ENCODE measurements at regions not wholly inside any gene's neighbourhood (a gene's known extent, or its start where the extent isn't known, plus 50 kb on each side); places are given as distances from the start of the nearest gene placed in this dataset.

- Histone ChIP-seq H3K9ac (ENCODE audit: low read length) (no peak overlapping the region), H3K27me3 (replicated peaks; ENCODE audit: control insufficient read depth, insufficient read depth, low read length) (no peaks in the 10 kb centered on the region), H3K4me1 (ENCODE audit: control insufficient read depth, insufficient read depth, low read length) (no peaks in the 10 kb centered on the region), H3K36me3 (ENCODE audit: control insufficient read depth, insufficient read depth, low read length, severe bottlenecking) (no peaks in the 10 kb centered on the region), H3K9me3 (ENCODE audit: control insufficient read depth, low read length) (no peaks in the 10 kb centered on the region), H3K4me3 (ENCODE audit: low read length) (no peak overlapping the region)
- DNase-seq (ENCODE audit: low read depth), result no peak
Measured at GRCh38 chr13:105783261-105783660, 752.2 kb downstream of the EFNB2 start.

GRCh38 chr13:105778196-105778595 lies 757.3 kb downstream of the EFNB2 start:
- H3K9me3 ChIP-seq (ENCODE audit: control insufficient read depth, low read length), result no peaks in the 10 kb centered on the region
- no peak overlapping the region for H3K4me3 ChIP-seq (ENCODE audit: low read length)
- DNase-seq (ENCODE audit: low read depth), result peak; percentile 38
- no peaks in the 10 kb centered on the region for H3K27me3 ChIP-seq (replicated peaks; ENCODE audit: control insufficient read depth, insufficient read depth, low read length)
- H3K4me1 ChIP-seq (ENCODE audit: control insufficient read depth, insufficient read depth, low read length), result no peaks in the 10 kb centered on the region
- no peak overlapping the region for H3K9ac ChIP-seq (ENCODE audit: low read length)
- H3K36me3 ChIP-seq (ENCODE audit: control insufficient read depth, insufficient read depth, low read length, severe bottlenecking), result no peaks in the 10 kb centered on the region

- no peaks in the 10 kb centered on the region for H3K4me1 ChIP-seq (ENCODE audit: control insufficient read depth, insufficient read depth, low read length)
- H3K9ac ChIP-seq (ENCODE audit: low read length), result no peak overlapping the region
- no peak overlapping the region for H3K4me3 ChIP-seq (ENCODE audit: low read length)
- no peak for DNase-seq (ENCODE audit: low read depth)
- H3K9me3 ChIP-seq (ENCODE audit: control insufficient read depth, low read length), result no peaks in the 10 kb centered on the region
- H3K27me3 ChIP-seq (replicated peaks; ENCODE audit: control insufficient read depth, insufficient read depth, low read length), result no peaks in the 10 kb centered on the region
- H3K36me3 ChIP-seq (ENCODE audit: control insufficient read depth, insufficient read depth, low read length, severe bottlenecking), result no peaks in the 10 kb centered on the region
Measured at GRCh38 chr13:105774739-105775460, 760.6 kb downstream of the EFNB2 start.

GRCh38 chr13:105773863-105774538 lies 761.5 kb downstream of the EFNB2 start:
- Histone ChIP-seq H3K27me3 (replicated peaks; ENCODE audit: control insufficient read depth, insufficient read depth, low read length) (no peaks in the 10 kb centered on the region), H3K4me3 (ENCODE audit: low read length) (no peak overlapping the region), H3K36me3 (ENCODE audit: control insufficient read depth, insufficient read depth, low read length, severe bottlenecking) (no peaks in the 10 kb centered on the region), H3K9ac (ENCODE audit: low read length) (no peak overlapping the region), H3K9me3 (ENCODE audit: control insufficient read depth, low read length) (no peaks in the 10 kb centered on the region), H3K4me1 (ENCODE audit: control insufficient read depth, insufficient read depth, low read length) (no peaks in the 10 kb centered on the region)
- peak; percentile 78 for DNase-seq (ENCODE audit: low read depth)

GRCh38 chr13:105773241-105773640 lies 762.2 kb downstream of the EFNB2 start:
- Histone ChIP-seq H3K36me3 (ENCODE audit: control insufficient read depth, insufficient read depth, low read length, severe bottlenecking) (no peaks in the 10 kb centered on the region), H3K4me3 (ENCODE audit: low read length) (no peak overlapping the region)
- DNase-seq (ENCODE audit: low read depth), result no peak

GRCh38 chr13:105764486-105764885 lies 771.0 kb downstream of the EFNB2 start:
- Histone ChIP-seq H3K4me3 (ENCODE audit: low read length) (no peak overlapping the region), H3K4me1 (ENCODE audit: control insufficient read depth, insufficient read depth, low read length) (no peaks in the 10 kb centered on the region), H3K36me3 (ENCODE audit: control insufficient read depth, insufficient read depth, low read length, severe bottlenecking) (no peaks in the 10 kb centered on the region), H3K9ac (ENCODE audit: low read length) (no peak overlapping the region), H3K27me3 (replicated peaks; ENCODE audit: control insufficient read depth, insufficient read depth, low read length) (no peaks in the 10 kb centered on the region), H3K9me3 (ENCODE audit: control insufficient read depth, low read length) (no peaks in the 10 kb centered on the region)
- DNase-seq (ENCODE audit: low read depth), result no peak

More at GRCh38 chr13:105773241-105773640, 762.2 kb downstream of the EFNB2 start:
- Histone ChIP-seq H3K9me3 (ENCODE audit: control insufficient read depth, low read length) (no peaks in the 10 kb centered on the region), H3K9ac (ENCODE audit: low read length) (no peak overlapping the region), H3K4me1 (ENCODE audit: control insufficient read depth, insufficient read depth, low read length) (no peaks in the 10 kb centered on the region), H3K27me3 (replicated peaks; ENCODE audit: control insufficient read depth, insufficient read depth, low read length) (no peaks in the 10 kb centered on the region)

- no peak for DNase-seq (ENCODE audit: low read depth)
- Histone ChIP-seq H3K9ac (ENCODE audit: low read length) (no peak overlapping the region), H3K4me3 (ENCODE audit: low read length) (no peak overlapping the region), H3K4me1 (ENCODE audit: control insufficient read depth, insufficient read depth, low read length) (no peaks in the 10 kb centered on the region), H3K9me3 (ENCODE audit: control insufficient read depth, low read length) (no peaks in the 10 kb centered on the region), H3K27me3 (replicated peaks; ENCODE audit: control insufficient read depth, insufficient read depth, low read length) (no peaks in the 10 kb centered on the region), H3K36me3 (ENCODE audit: control insufficient read depth, insufficient read depth, low read length, severe bottlenecking) (no peaks in the 10 kb centered on the region)
Measured at GRCh38 chr13:105763851-105764250, 771.6 kb downstream of the EFNB2 start.

- Histone ChIP-seq H3K4me3 (ENCODE audit: low read length) (no peak overlapping the region), H3K4me1 (ENCODE audit: control insufficient read depth, insufficient read depth, low read length) (no peaks in the 10 kb centered on the region), H3K27me3 (replicated peaks; ENCODE audit: control insufficient read depth, insufficient read depth, low read length) (no peaks in the 10 kb centered on the region), H3K9ac (ENCODE audit: low read length) (no peak overlapping the region), H3K9me3 (ENCODE audit: control insufficient read depth, low read length) (no peaks in the 10 kb centered on the region), H3K36me3 (ENCODE audit: control insufficient read depth, insufficient read depth, low read length, severe bottlenecking) (no peaks in the 10 kb centered on the region)
- no peak for DNase-seq (ENCODE audit: low read depth)
Measured at GRCh38 chr13:105762096-105762495, 773.4 kb downstream of the EFNB2 start.

GRCh38 chr13:105758918-105759860 lies 776.3 kb downstream of the EFNB2 start:
- H3K9ac ChIP-seq (ENCODE audit: low read length), result no peak overlapping the region
- H3K9me3 ChIP-seq (ENCODE audit: control insufficient read depth, low read length), result no peaks in the 10 kb centered on the region
- DNase-seq (ENCODE audit: low read depth), result no peak
- no peaks in the 10 kb centered on the region for H3K27me3 ChIP-seq (replicated peaks; ENCODE audit: control insufficient read depth, insufficient read depth, low read length)
- H3K4me3 ChIP-seq (ENCODE audit: low read length), result no peak overlapping the region
- H3K4me1 ChIP-seq (ENCODE audit: control insufficient read depth, insufficient read depth, low read length), result no peaks in the 10 kb centered on the region
- H3K36me3 ChIP-seq (ENCODE audit: control insufficient read depth, insufficient read depth, low read length, severe bottlenecking), result no peaks in the 10 kb centered on the region

GRCh38 chr13:105740739-105741138 lies 794.7 kb downstream of the EFNB2 start:
- H3K9me3 ChIP-seq (ENCODE audit: control insufficient read depth, low read length), result no peaks in the 10 kb centered on the region
- no peak overlapping the region for H3K4me3 ChIP-seq (ENCODE audit: low read length)
- H3K36me3 ChIP-seq (ENCODE audit: control insufficient read depth, insufficient read depth, low read length, severe bottlenecking), result no peaks in the 10 kb centered on the region
- no peaks in the 10 kb centered on the region for H3K4me1 ChIP-seq (ENCODE audit: control insufficient read depth, insufficient read depth, low read length)
- no peak for DNase-seq (ENCODE audit: low read depth)
- H3K9ac ChIP-seq (ENCODE audit: low read length), result no peak overlapping the region
- H3K27me3 ChIP-seq (replicated peaks; ENCODE audit: control insufficient read depth, insufficient read depth, low read length), result no peaks in the 10 kb centered on the region

GRCh38 chr13:105737688-105738087 lies 797.8 kb downstream of the EFNB2 start:
- Histone ChIP-seq H3K27me3 (replicated peaks; ENCODE audit: control insufficient read depth, insufficient read depth, low read length) (no peaks in the 10 kb centered on the region), H3K4me3 (ENCODE audit: low read length) (no peak overlapping the region), H3K36me3 (ENCODE audit: control insufficient read depth, insufficient read depth, low read length, severe bottlenecking) (no peaks in the 10 kb centered on the region), H3K9ac (ENCODE audit: low read length) (no peak overlapping the region), H3K9me3 (ENCODE audit: control insufficient read depth, low read length) (no peaks in the 10 kb centered on the region), H3K4me1 (ENCODE audit: control insufficient read depth, insufficient read depth, low read length) (no peaks in the 10 kb centered on the region)
- DNase-seq (ENCODE audit: low read depth), result no peak

All from adipocyte (in vitro differentiated cells).